Thymus (tissue), 11 donors: ENCODE measurements at regions not wholly inside any gene's neighbourhood (a gene's known extent, or its start where the extent isn't known, plus 50 kb on each side); places are given as distances from the start of the nearest gene placed in this dataset.

Source experiments
- DNase-seq, 9 donors: peaks; one replicate each; pipeline ENCODE4 v3.0.0-alpha.2; 2013; ENCODE audit warnings: low spot score in 9 of 9, low read depth in 6 of 9, missing footprints in 1 of 9
- H3K27ac ChIP-seq, 2 donors: one replicate each; pipeline ENCODE4 v1.5.1; 2013; ENCODE audit warnings: control low read depth in 1 of 2, low read depth in 1 of 2, low read length in 1 of 2, mild to moderate bottlenecking in 1 of 2, moderate library complexity in 1 of 2
- H3K27me3 ChIP-seq, 2 donors: one replicate each; pipeline ENCODE4 v1.5.1; 2013; ENCODE audit warnings: low read length in 1 of 2; ENCODE audit not compliant: control insufficient read depth in 2 of 2, insufficient read depth in 1 of 2
- H3K36me3 ChIP-seq, 2 donors: one replicate each; pipeline ENCODE4 v1.5.1; 2013; ENCODE audit warnings: low read length in 1 of 2, mild to moderate bottlenecking in 1 of 2, moderate library complexity in 1 of 2; ENCODE audit not compliant: control insufficient read depth in 2 of 2, insufficient read depth in 2 of 2
- H3K4me1 ChIP-seq, 2 donors: one replicate each; pipeline ENCODE4 v1.5.1; 2013; ENCODE audit warnings: low read length in 2 of 2; ENCODE audit not compliant: control insufficient read depth in 2 of 2, insufficient read depth in 2 of 2
- H3K4me3 ChIP-seq, 2 donors: one replicate each; pipeline ENCODE4 v1.5.1; 2013; ENCODE audit warnings: low read length in 2 of 2, control low read depth in 1 of 2, mild to moderate bottlenecking in 1 of 2
- H3K9me3 ChIP-seq, 2 donors: one replicate each; pipeline ENCODE4 v1.5.1; 2013; ENCODE audit warnings: low read length in 1 of 2, mild to moderate bottlenecking in 1 of 2; ENCODE audit not compliant: control insufficient read depth in 2 of 2, insufficient read depth in 1 of 2
- WGBS: extraction: QIAGEN DNeasy Blood & Tissue Kit; methylation state at CpG from one replicate; pipeline ENCODE4 v1.1.7; 2013; 5-methylcytosine and 5-hydroxymethylcytosine counted together
- donor health status: healthy.

DNA sequence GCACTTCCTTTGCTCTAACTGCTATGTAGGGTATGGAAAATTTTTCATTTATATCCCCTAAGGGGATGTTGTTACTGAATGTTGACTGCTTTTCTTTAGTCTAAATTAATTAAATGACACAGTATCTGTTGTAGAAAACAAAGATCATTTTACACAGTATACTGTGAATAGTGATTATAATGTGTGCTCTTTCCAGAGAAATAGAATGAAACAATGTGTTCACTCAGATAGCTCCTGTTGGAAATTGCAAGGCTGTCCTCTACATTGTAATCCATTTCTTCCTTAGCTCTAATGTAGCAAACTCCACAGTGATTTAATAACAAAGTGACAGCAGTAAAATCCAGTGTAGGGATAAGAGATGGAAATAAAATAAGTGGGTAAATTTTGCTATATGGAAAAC is 159.0 kb upstream of the VEPH1 start:
- no peak for DNase-seq
- Histone ChIP-seq H3K9me3 (no peaks in the 10 kb centered on the region), H3K27me3 (no peaks in the 10 kb centered on the region), H3K27ac (no peak overlapping the region), H3K4me3 (no peak overlapping the region), H3K36me3 (no peaks in the 10 kb centered on the region), H3K4me1 (no peaks in the 10 kb centered on the region)

DNA sequence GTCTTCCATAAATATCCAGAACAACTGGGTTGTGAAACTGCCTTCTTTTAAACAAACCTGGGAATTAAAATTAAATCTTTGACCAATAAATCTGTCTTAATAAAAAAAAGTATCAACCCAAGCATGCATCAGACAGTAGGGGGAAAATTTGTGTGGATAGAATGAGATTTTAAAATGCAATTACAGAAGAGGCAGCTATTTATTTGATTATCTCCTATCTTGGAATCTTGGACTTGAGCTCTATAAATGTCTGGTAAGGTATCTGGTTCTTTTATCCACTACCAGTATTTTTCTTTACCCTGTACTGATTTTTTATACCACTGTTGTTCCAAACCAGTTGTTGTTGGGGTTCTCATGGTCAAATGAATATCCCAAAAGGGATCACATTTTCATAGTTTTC is 157.6 kb upstream of the VEPH1 start:
- H3K36me3 ChIP-seq = no peaks in the 10 kb centered on the region
- H3K4me3 ChIP-seq = no peak overlapping the region
- H3K27me3 ChIP-seq = no peaks in the 10 kb centered on the region
- H3K9me3 ChIP-seq = no peaks in the 10 kb centered on the region
- no peak overlapping the region for H3K27ac ChIP-seq
- H3K4me1 ChIP-seq = no peaks in the 10 kb centered on the region
- DNase-seq = no peak

DNA sequence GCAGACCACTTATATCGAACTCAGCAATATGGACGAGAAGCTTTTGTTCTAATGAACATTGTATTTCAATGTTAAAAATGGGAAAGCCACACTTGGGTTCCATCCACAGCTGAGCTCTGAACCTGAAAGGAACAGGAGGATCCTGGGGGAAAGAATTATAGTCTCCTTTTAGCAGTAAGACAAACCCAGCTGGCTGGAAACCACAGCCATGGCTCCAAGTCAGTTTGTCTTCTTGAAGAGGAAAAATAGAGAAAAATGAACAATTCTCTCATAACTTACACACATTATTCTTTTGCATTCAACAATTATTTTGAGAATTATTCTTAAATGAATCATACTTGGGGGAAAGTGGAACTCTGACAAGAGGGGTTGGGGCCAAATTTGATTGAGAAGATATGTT is 149.2 kb upstream of the VEPH1 start:
- no peaks in the 10 kb centered on the region for H3K4me1 ChIP-seq
- no peaks in the 10 kb centered on the region for H3K27me3 ChIP-seq
- H3K36me3 ChIP-seq = no peaks in the 10 kb centered on the region
- no peaks in the 10 kb centered on the region for H3K9me3 ChIP-seq
- whole genome bisulfite sequencing = 93% methylated on average over 2 of the region's 2 CpGs
- no peak for DNase-seq
- H3K4me3 ChIP-seq = no peak overlapping the region
- H3K27ac ChIP-seq = no peak overlapping the region

DNA sequence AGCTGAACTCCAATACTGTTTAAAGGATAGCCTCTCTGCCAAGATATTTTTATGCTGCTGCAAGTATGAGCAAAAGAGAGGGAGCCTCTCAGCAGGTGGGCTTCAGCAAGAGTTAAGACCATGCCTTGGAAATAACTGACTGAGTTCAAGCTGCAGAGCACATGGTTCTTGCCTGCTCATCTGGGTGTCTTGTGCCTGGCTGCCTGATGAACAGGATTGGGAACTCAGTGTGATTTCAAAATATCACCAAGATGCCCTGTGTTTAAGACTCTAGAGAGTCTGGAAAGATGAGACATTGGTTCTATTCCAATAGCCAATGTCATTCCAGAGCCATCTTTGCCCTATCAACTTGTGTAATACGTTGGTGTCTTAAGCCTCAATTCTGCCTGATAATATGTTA is 147.5 kb upstream of the VEPH1 start:
- Histone ChIP-seq H3K36me3 (no peaks in the 10 kb centered on the region), H3K4me3 (no peak overlapping the region), H3K9me3 (no peaks in the 10 kb centered on the region), H3K4me1 (no peaks in the 10 kb centered on the region), H3K27me3 (no peaks in the 10 kb centered on the region), H3K27ac (no peak overlapping the region)
- DNase-seq = no peak
- WGBS = 86% methylated on average over 1 of the region's 1 CpG

DNA sequence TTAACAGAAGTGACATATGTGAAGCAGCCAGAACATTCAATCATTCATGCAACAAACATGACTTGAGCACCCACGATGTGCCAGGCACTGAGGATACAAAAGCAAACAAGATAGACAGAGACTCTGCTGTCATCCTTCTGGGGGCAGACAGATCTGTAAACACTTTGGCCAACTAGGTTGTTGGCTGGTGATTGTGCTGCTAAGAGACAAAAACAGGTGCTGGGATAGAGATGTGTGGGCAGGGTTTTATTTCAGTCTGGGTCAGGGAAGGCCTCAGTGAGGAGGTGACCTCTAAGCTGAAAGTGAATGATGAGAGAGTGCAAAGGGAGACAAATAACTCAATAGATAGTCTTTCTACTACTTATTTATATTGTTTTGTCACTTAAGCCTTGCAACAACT is 147.0 kb upstream of the VEPH1 start:
- Histone ChIP-seq H3K4me1 (no peaks in the 10 kb centered on the region), H3K27ac (no peak overlapping the region), H3K9me3 (no peaks in the 10 kb centered on the region), H3K4me3 (no peak overlapping the region), H3K36me3 (no peaks in the 10 kb centered on the region), H3K27me3 (no peaks in the 10 kb centered on the region)
- DNase-seq = no peak
- 90% methylated on average over 1 of the region's 1 CpG for WGBS

DNA sequence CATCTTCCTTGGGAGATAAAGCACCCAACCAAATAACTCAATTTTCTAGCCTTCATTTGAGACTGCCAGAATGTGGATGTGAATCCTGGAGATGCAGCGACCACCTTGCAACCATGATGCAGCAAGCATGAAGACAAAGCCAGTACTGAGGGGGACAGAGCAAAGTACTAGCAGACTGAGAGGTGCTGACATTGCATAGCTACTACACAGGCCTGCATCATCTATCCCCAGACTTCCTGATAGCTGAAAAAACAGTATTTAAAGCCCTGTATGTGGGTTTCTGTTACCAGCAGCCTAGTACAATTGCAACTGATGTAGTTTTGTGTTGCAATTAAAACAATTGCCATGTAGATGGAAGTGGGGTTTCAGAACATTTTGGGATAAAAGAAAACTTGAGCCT is 146.3 kb upstream of the VEPH1 start:
- no peaks in the 10 kb centered on the region for H3K4me1 ChIP-seq
- WGBS = 90% methylated on average over 1 of the region's 1 CpG
- no peak for DNase-seq
- H3K9me3 ChIP-seq = no peaks in the 10 kb centered on the region
- H3K4me3 ChIP-seq = no peak overlapping the region
- H3K36me3 ChIP-seq = no peaks in the 10 kb centered on the region
- H3K27me3 ChIP-seq = no peaks in the 10 kb centered on the region
- H3K27ac ChIP-seq = no peak overlapping the region

DNA sequence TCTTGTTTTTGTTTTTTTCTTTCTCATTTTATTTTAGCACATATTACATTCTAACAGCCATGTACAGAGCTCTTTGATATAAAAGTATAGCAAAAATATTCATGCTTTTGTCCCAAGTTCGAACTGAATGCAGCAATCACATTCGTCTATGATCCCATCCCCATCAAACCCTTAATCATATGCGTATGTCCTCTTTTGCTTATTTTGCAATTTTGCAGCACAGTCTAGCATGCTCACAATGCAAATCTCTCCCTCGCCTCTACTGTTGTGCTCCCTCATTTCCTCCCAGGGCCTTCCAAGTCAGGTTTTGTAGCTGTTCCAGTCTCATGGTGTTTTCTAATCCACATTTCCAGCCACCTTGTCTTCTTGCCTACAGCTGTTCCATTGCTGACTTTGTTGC is 144.6 kb upstream of the VEPH1 start:
- Histone ChIP-seq H3K27me3 (no peaks in the 10 kb centered on the region), H3K36me3 (no peaks in the 10 kb centered on the region), H3K4me3 (no peak overlapping the region), H3K4me1 (no peaks in the 10 kb centered on the region), H3K9me3 (no peaks in the 10 kb centered on the region), H3K27ac (no peak overlapping the region)
- no peak for DNase-seq
- WGBS = 96% methylated on average over 4 of the region's 4 CpGs

DNA sequence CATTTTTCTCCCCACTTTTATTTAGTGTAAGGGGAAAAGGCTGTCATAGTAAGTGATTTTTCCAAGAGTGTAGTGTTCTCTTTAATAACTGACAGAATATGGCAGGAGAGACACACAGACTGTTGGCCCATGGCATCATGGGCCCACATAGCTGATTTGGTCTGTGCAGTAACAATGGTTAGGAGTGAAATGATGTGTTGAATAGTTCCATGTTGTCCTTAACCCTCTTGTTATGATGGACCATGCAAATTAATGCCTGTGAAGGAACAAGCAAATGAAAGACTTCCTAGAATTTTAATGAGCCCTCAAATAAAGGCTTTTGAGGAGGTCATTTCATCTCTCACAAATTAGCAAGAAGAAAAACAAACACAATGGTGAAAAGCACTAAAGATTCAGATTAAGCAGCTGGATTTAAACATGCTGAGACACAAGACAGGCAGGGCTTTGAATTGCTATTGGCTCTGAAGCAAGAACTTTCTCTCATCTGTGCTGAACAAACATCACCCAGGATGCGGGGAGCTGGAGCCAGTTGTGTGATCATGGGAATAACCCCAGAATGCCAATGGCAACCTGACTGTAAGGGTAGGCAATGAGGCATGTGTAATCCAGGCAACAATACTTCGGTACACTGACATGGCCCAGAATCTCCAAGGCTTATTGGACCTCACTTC is 136.7 kb upstream of the VEPH1 start:
- no peak for DNase-seq
- H3K36me3 ChIP-seq = no peaks in the 10 kb centered on the region
- H3K4me3 ChIP-seq = no peak overlapping the region
- no peaks in the 10 kb centered on the region for H3K27me3 ChIP-seq
- no peaks in the 10 kb centered on the region for H3K4me1 ChIP-seq
- no peak overlapping the region for H3K27ac ChIP-seq
- H3K9me3 ChIP-seq = no peaks in the 10 kb centered on the region
- WGBS = 96% methylated on average over 2 of the region's 2 CpGs

DNA sequence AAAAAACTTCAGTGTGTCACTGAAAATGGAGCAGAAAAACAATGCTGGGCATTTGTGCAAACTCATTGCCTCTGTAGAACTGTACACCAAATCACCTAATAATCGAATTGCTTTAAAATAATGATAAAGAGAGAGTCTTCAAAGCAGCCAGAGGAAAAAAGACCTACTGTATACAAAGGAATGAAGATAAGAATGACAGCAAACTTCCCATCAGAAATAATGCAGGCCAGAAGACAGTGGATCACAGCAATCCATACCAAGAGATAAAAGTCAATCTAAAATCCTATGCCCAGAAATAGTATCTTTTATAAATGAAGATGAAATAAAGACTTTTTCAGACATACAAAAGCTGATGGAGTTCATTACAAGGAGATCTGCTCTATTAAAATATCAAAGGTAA is 134.7 kb upstream of the VEPH1 start:
- Histone ChIP-seq H3K9me3 (no peaks in the 10 kb centered on the region), H3K27me3 (no peaks in the 10 kb centered on the region), H3K4me1 (no peaks in the 10 kb centered on the region), H3K4me3 (no peak overlapping the region), H3K36me3 (no peaks in the 10 kb centered on the region), H3K27ac (no peak overlapping the region)
- DNase-seq = no peak
- WGBS = 28% methylated on average over 1 of the region's 1 CpG

DNA sequence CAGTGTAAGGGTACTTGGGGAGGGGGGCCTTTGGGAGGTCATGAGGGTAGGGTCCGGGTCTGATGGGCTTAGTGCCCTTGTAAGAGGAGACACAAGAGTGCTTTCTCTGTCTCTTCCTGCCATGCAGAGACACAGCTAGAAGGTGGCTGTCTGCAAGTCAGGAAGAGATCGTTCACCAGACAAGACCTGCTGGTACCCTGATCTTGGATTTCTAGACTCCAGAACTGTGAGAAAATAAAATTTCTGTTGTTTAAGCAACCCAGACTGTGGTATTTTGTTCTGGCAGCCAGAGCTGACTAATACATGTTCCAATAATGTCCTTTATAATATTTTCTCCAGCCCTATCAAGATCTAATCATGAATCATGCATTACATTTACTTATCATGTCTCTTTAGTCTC is 130.0 kb upstream of the VEPH1 start:
- Histone ChIP-seq H3K27me3 (peaks cover 0 to 3% of the 10 kb centered on the region in 2 donors), H3K4me3 (no peak overlapping the region), H3K27ac (no peak overlapping the region), H3K4me1 (no peaks in the 10 kb centered on the region), H3K9me3 (no peaks in the 10 kb centered on the region), H3K36me3 (no peaks in the 10 kb centered on the region)
- 90% methylated on average over 2 of the region's 2 CpGs for WGBS
- no peak for DNase-seq
